ENCODE measurements at regions not wholly inside any gene's neighbourhood (a gene's known extent, or its start where the extent isn't known, plus 50 kb on each side); places are given as distances from the start of the nearest gene placed in this dataset.

DNA sequence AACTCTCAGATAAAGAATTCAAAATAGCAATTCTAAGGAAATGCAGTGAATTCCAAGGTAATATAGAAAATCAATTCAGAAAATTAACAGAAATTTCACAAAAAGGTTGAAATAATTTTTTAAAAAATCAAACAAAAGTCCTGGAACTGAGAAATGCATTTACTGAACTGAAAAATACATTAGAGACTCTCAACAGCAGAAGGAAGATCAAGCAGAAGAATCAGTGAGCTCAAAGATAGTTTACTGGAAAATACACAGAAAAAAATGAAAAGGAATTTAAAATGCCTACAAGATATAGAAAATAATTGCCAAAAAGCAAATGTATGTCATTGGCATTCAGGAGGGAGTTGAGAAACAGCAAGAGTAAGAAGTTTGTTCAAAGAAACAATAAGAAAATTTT is 107.3 kb downstream of the BUD13 start:
- H3K27ac ChIP-seq = no peak overlapping the region
- TF ChIP-seq, protein P1, sequence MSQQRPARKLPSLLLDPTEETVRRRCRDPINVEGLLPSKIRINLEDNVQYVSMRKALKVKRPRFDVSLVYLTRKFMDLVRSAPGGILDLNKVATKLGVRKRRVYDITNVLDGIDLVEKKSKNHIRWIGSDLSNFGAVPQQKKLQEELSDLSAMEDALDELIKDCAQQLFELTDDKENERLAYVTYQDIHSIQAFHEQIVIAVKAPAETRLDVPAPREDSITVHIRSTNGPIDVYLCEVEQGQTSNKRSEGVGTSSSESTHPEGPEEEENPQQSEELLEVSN (IDR thresholded peaks at IDR 0.05; ENCODE audit: borderline replicate concordance, low read depth) = no peak
- TF ChIP-seq TFCP2L1 (CRISPR knock-in tag; IDR thresholded peaks at IDR 0.05) = no peak
- TF ChIP-seq BCL3 (IDR thresholded peaks at IDR 0.05) = no peak
- TF ChIP-seq ZSCAN20 (CRISPR knock-in tag; IDR thresholded peaks at IDR 0.05) = no peak
- no peak for TF ChIP-seq RARB (CRISPR knock-in tag; IDR thresholded peaks at IDR 0.05)
- TF ChIP-seq, protein P2, sequence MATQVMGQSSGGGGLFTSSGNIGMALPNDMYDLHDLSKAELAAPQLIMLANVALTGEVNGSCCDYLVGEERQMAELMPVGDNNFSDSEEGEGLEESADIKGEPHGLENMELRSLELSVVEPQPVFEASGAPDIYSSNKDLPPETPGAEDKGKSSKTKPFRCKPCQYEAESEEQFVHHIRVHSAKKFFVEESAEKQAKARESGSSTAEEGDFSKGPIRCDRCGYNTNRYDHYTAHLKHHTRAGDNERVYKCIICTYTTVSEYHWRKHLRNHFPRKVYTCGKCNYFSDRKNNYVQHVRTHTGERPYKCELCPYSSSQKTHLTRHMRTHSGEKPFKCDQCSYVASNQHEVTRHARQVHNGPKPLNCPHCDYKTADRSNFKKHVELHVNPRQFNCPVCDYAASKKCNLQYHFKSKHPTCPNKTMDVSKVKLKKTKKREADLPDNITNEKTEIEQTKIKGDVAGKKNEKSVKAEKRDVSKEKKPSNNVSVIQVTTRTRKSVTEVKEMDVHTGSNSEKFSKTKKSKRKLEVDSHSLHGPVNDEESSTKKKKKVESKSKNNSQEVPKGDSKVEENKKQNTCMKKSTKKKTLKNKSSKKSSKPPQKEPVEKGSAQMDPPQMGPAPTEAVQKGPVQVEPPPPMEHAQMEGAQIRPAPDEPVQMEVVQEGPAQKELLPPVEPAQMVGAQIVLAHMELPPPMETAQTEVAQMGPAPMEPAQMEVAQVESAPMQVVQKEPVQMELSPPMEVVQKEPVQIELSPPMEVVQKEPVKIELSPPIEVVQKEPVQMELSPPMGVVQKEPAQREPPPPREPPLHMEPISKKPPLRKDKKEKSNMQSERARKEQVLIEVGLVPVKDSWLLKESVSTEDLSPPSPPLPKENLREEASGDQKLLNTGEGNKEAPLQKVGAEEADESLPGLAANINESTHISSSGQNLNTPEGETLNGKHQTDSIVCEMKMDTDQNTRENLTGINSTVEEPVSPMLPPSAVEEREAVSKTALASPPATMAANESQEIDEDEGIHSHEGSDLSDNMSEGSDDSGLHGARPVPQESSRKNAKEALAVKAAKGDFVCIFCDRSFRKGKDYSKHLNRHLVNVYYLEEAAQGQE (IDR thresholded peaks at IDR 0.05) = no peak
- no peak for TF ChIP-seq NR3C1 (IDR thresholded peaks at IDR 0.05)
- TF ChIP-seq BHLHE40 (IDR thresholded peaks at IDR 0.05; ENCODE audit: low read depth, low read length) = no peak
- TF ChIP-seq, protein P3, sequence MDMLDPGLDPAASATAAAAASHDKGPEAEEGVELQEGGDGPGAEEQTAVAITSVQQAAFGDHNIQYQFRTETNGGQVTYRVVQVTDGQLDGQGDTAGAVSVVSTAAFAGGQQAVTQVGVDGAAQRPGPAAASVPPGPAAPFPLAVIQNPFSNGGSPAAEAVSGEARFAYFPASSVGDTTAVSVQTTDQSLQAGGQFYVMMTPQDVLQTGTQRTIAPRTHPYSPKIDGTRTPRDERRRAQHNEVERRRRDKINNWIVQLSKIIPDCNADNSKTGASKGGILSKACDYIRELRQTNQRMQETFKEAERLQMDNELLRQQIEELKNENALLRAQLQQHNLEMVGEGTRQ (IDR thresholded peaks at IDR 0.05) = no peak
- TF ChIP-seq EHMT2 (IDR thresholded peaks at IDR 0.05; ENCODE audit: low read depth) = no peak
- no peak for TF ChIP-seq KDM5A (IDR thresholded peaks at IDR 0.05)
- ChIA-PET POLR2A (no interaction called here), CTCF (interaction anchor here (1.1 to 1.9 kb wide), 2 partner anchors 23 to 26 kb away, joined by 3 to 4 read pairs; no protein-coding TSS in a partner anchor)
- no peak for ATAC-seq
- no peaks in the 10 kb centered on the region for H3K4me1 ChIP-seq
- peaks cover 5% of the 10 kb centered on the region; the same call in 1 of the 3 replicates for H3K9me3 ChIP-seq
- no peak overlapping the region for H3K4me3 ChIP-seq
- FAIRE-seq = no peak
- no peak overlapping the region for H3K4me2 ChIP-seq
- no peak for DNase-seq (ENCODE audit: low read depth in 1 of 2, low spot score in 1 of 2)

GRCh38 chr11:116661056-116661455 is 111.7 kb downstream of the BUD13 start:
- ChIA-PET POLR2A (no interaction called here), CTCF (no interaction called here)
- H3K9me3 ChIP-seq = peaks cover 5% of the 10 kb centered on the region; the same call in 1 of the 3 replicates
- H3K4me2 ChIP-seq = no peak overlapping the region
- TF ChIP-seq, protein P2 (IDR thresholded peaks at IDR 0.05) = no peak
- no peak for TF ChIP-seq MYC (IDR thresholded peaks at IDR 0.05; ENCODE audit: borderline replicate concordance, low read length)
- no peak for TF ChIP-seq HOXA7 (CRISPR knock-in tag; IDR thresholded peaks at IDR 0.05)
- TF ChIP-seq ATOH8 (CRISPR knock-in tag; IDR thresholded peaks at IDR 0.05; ENCODE audit: low read depth) = no peak
- TF ChIP-seq FOSL2 (IDR thresholded peaks at IDR 0.05) = no peak
- no peak for TF ChIP-seq FOSL2 (CRISPR knock-in tag; IDR thresholded peaks at IDR 0.05)
- TF ChIP-seq CHD2 (IDR thresholded peaks at IDR 0.05; ENCODE audit: low read length, partially characterized antibody) = no peak
- no peak for TF ChIP-seq SREBF2 (IDR thresholded peaks at IDR 0.05)
- no peak for FAIRE-seq
- WGBS (ENCODE audit: missing lambda C conversion rate) = 53% methylated on average over 3 of the region's 3 CpGs
- no peak for ATAC-seq
- no peak overlapping the region for H3K27ac ChIP-seq
- no peaks in the 10 kb centered on the region for H3K4me1 ChIP-seq
- H3K4me3 ChIP-seq = no peak overlapping the region
- no peak for DNase-seq (ENCODE audit: low read depth in 1 of 2, low spot score in 1 of 2)
